Caco-2 (cell line): ENCODE measurements at regions not wholly inside any gene's neighbourhood (a gene's known extent, or its start where the extent isn't known, plus 50 kb on each side); places are given as distances from the start of the nearest gene placed in this dataset.

ENCODE experiments used
- BruUV-seq: library from RNA; stranded (reverse); fragments of 400-500 nt; replicated peaks from 2 replicates; lab custom pipeline; 2021; lab: Mats Ljungman, UMichigan
- CTCF ChIA-PET: fragments of 300-600 bp; sonication (Branson Sonifier 250); formaldehyde crosslinking; loops from one replicate; lab custom pipeline; 2022; ENCODE audit warnings: antibody characterized with exemption; lab: Charles Lee
- POLR2A ChIA-PET: fragments of 300-600 bp; sonication (Branson Sonifier 250); formaldehyde crosslinking; loops from one replicate; lab custom pipeline; 2022; ENCODE audit warnings: antibody characterized with exemption; lab: Charles Lee
- DNase-seq, 2 experiments: peaks; one replicate each; pipeline versions ENCODE4 v3.0.0 to v3.0.0-alpha.2; 2020 to 2022
- H3K27me3 ChIP-seq: replicated peaks from 2 replicates; pipeline ENCODE4 v1.6.0; 2011; ENCODE audit warnings: low read length; ENCODE audit not compliant: control insufficient read depth, insufficient read depth
- H3K36me3 ChIP-seq: 2 replicates; pipeline ENCODE4 v1.5.1; 2011; ENCODE audit warnings: low read length; ENCODE audit not compliant: control insufficient read depth, insufficient read depth
- H3K4me1 ChIP-seq: fragments of 250-450 bp; sonication (Bioruptor Pico); 2 replicates; pipeline ENCODE4 v1.5.1; 2020; ENCODE audit warnings: mild to moderate bottlenecking
- H3K4me3 ChIP-seq: 2 replicates; pipeline ENCODE4 v1.5.1; 2011; ENCODE audit warnings: low read depth, mild to moderate bottlenecking, control low read depth, low read length
- H3K9me3 ChIP-seq: fragments of 250-450 bp; sonication (Bioruptor Pico); 2 replicates; pipeline ENCODE4 v1.5.1; 2020; ENCODE audit warnings: mild to moderate bottlenecking, moderate library complexity
- H3K27ac Mint-ChIP-seq: one replicate; pipeline ENCODE4 v1.8.0; 2022; ENCODE audit warnings: mixed read lengths; ENCODE audit not compliant: unreplicated experiment
- H3K27me3 Mint-ChIP-seq: one replicate; pipeline ENCODE4 v1.8.0; 2022; ENCODE audit warnings: mixed read lengths; ENCODE audit not compliant: insufficient read depth, unreplicated experiment
- H3K36me3 Mint-ChIP-seq: one replicate; pipeline ENCODE4 v1.8.0; 2022; ENCODE audit warnings: mild to moderate bottlenecking, mixed read lengths; ENCODE audit not compliant: insufficient read depth, unreplicated experiment
- H3K4me1 Mint-ChIP-seq: one replicate; pipeline ENCODE4 v1.8.0; 2022; ENCODE audit warnings: low read depth, mixed read lengths; ENCODE audit not compliant: unreplicated experiment
- H3K4me3 Mint-ChIP-seq: one replicate; pipeline ENCODE4 v1.8.0; 2022; ENCODE audit warnings: mild to moderate bottlenecking, moderate library complexity, mixed read lengths; ENCODE audit not compliant: unreplicated experiment
- H3K9me3 Mint-ChIP-seq: one replicate; pipeline ENCODE4 v1.8.0; 2022; ENCODE audit warnings: mixed read lengths; ENCODE audit not compliant: unreplicated experiment
- intact Hi-C: fragments of 100-400 bp; cut with micrococcal nuclease; formaldehyde crosslinking; loops from one replicate; pipeline ENCODE4 v1.10.0; 2022; ENCODE audit not compliant: unreplicated experiment
- TF ChIP-seq, protein P1 (sequence below), 2 experiments: fragments of 200-600 bp in 1 of 2; IDR thresholded peaks; 1 replicate in 1 of 2; 2 replicates in 1 of 2; pipeline versions ENCODE4 v1.5.1 to v1.8.0; 2011 to 2022; ENCODE audit warnings: antibody characterized with exemption in 1 of 2, control low read depth in 1 of 2, inconsistent platforms in 1 of 2, low read depth in 1 of 2, low read length in 1 of 2, mild to moderate bottlenecking in 1 of 2, moderate library complexity in 1 of 2; ENCODE audit not compliant: insufficient read depth in 1 of 2, severe bottlenecking in 1 of 2, unreplicated experiment in 1 of 2

DNA sequence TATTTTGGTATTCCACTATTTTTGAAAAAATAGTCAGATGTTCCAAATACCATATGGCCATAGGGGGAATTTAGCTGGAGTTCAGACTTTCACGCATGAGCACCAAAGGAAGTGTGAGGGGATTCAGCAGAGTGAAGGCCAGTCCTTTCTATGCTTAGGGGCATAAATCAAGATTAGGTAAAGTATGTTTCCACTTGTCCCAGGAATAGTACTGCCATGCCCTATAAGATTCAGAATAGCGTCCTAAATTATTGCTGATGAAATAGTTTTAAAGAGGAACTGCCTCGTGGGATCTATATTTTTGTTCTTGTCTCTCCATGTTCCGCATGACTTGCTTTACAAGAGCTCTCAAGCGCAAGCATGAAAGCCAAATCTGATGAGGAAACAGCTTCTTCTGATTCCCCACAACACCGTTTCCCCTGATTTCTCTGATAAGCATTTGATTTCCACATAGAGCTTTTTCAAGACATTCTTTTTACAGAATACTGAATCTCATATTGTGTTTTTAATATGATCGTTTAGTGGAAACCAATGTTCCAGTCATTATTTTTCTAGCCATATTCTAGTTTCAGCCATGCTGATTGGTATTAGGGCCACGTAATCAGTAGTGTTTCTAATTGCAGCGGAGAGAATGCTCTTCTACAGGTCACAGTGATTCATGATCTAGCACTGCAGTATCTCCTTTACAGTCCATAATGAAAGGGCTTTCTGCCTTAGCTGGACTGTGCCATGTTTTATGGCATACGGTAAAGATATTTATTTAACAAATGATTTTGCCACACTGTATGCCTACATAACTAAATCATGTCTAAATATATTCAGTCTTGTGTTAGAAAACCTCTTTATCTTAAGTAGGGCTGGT lies 492.3 kb downstream of the CENPC start:
- H3K36me3 Mint-ChIP-seq, result no peaks in the 10 kb centered on the region
- H3K4me3 ChIP-seq, result no peak overlapping the region
- no peak overlapping the region for H3K27ac Mint-ChIP-seq
- H3K9me3 ChIP-seq, result no peaks in the 10 kb centered on the region
- BruUV-seq, result no TSS peak
- TF ChIP-seq, protein P1, sequence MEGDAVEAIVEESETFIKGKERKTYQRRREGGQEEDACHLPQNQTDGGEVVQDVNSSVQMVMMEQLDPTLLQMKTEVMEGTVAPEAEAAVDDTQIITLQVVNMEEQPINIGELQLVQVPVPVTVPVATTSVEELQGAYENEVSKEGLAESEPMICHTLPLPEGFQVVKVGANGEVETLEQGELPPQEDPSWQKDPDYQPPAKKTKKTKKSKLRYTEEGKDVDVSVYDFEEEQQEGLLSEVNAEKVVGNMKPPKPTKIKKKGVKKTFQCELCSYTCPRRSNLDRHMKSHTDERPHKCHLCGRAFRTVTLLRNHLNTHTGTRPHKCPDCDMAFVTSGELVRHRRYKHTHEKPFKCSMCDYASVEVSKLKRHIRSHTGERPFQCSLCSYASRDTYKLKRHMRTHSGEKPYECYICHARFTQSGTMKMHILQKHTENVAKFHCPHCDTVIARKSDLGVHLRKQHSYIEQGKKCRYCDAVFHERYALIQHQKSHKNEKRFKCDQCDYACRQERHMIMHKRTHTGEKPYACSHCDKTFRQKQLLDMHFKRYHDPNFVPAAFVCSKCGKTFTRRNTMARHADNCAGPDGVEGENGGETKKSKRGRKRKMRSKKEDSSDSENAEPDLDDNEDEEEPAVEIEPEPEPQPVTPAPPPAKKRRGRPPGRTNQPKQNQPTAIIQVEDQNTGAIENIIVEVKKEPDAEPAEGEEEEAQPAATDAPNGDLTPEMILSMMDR (IDR thresholded peaks at IDR 0.05; ENCODE audit: insufficient read depth in 1 of 2, low read depth in 1 of 2, low read length in 1 of 2, severe bottlenecking in 1 of 2, unreplicated experiment in 1 of 2), result no peak
- H3K4me1 ChIP-seq, result no peaks in the 10 kb centered on the region
- ChIA-PET CTCF (no interaction called here), POLR2A (no interaction called here)
- no peaks in the 10 kb centered on the region for H3K27me3 ChIP-seq
- H3K4me3 Mint-ChIP-seq, result no peak overlapping the region
- H3K27me3 Mint-ChIP-seq, result no peaks in the 10 kb centered on the region
- no peaks in the 10 kb centered on the region for H3K36me3 ChIP-seq
- no peak for DNase-seq
- no peaks in the 10 kb centered on the region for H3K4me1 Mint-ChIP-seq
- intact Hi-C loops, result no loop called here
- H3K9me3 Mint-ChIP-seq, result no peaks in the 10 kb centered on the region

DNA sequence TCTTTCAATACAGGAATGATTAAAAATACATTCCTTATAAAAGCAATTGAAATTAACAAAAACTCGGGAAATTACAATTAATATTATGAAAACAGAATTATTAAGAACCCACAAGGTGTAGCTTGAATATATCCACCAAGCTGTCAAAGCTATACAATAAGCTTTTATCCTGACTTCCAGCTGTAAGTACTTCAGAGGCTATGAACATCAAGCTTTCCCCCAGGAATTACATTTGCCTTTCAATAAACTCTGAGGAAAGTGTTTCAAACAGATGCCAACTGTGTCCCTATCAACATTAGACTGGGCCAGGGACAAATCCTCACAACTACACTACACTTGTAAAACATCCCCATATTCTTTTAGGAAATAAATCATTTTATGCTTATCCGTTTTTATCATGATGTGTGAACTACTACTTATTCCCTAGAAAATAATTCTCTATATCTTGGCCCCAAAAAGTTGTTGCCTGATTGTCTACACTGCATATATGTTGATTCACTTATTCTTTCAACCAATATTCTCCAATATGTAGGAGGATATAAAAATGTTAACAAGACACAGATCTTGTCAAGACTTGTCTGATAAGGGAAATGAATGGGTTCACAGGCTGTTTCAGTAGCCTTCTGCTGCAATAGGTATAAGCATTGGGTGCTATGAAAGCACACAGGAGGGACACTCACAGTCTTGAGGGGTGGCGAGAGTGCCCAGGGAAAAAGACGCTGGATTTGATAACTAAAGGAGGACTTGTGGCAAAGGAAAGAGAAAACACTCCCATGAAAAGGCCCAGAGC lies 494.1 kb downstream of the CENPC start:
- H3K9me3 Mint-ChIP-seq, result no peaks in the 10 kb centered on the region
- intact Hi-C loops, result no loop called here

GRCh38 chr4:67049446-67049845 lies 495.9 kb downstream of the CENPC start:
- Histone ChIP-seq H3K36me3 (no peaks in the 10 kb centered on the region), H3K9me3 (no peaks in the 10 kb centered on the region), H3K4me3 (no peak overlapping the region), H3K4me1 (no peaks in the 10 kb centered on the region), H3K27me3 (no peaks in the 10 kb centered on the region)
- intact Hi-C loops, result no loop called here
- no TSS peak for BruUV-seq
- Mint-ChIP-seq H3K27me3 (no peaks in the 10 kb centered on the region), H3K9me3 (no peaks in the 10 kb centered on the region), H3K4me1 (no peaks in the 10 kb centered on the region), H3K4me3 (no peak overlapping the region), H3K27ac (no peak overlapping the region), H3K36me3 (no peaks in the 10 kb centered on the region)
- TF ChIP-seq, protein P1 (IDR thresholded peaks at IDR 0.05; ENCODE audit: insufficient read depth in 1 of 2, low read depth in 1 of 2, low read length in 1 of 2, severe bottlenecking in 1 of 2, unreplicated experiment in 1 of 2), result no peak
- ChIA-PET POLR2A (no interaction called here), CTCF (no interaction called here)
- DNase-seq, result no peak

More for the DNA sequence above, 494.1 kb downstream of the CENPC start:
- Mint-ChIP-seq H3K27ac (no peak overlapping the region), H3K4me1 (no peaks in the 10 kb centered on the region), H3K27me3 (no peaks in the 10 kb centered on the region), H3K4me3 (no peak overlapping the region), H3K36me3 (no peaks in the 10 kb centered on the region)
- H3K4me3 ChIP-seq, result no peak overlapping the region
- TF ChIP-seq, protein P1 (IDR thresholded peaks at IDR 0.05; ENCODE audit: insufficient read depth in 1 of 2, low read depth in 1 of 2, low read length in 1 of 2, severe bottlenecking in 1 of 2, unreplicated experiment in 1 of 2), result no peak
- ChIA-PET POLR2A (no interaction called here), CTCF (no interaction called here)
- BruUV-seq, result no TSS peak
- no peaks in the 10 kb centered on the region for H3K4me1 ChIP-seq
- no peaks in the 10 kb centered on the region for H3K36me3 ChIP-seq
- no peaks in the 10 kb centered on the region for H3K9me3 ChIP-seq
- DNase-seq, result no peak
- H3K27me3 ChIP-seq, result no peaks in the 10 kb centered on the region
